ENCODE measurements at regions not wholly inside any gene's neighbourhood (a gene's known extent, or its start where the extent isn't known, plus 50 kb on each side); places are given as distances from the start of the nearest gene placed in this dataset.

DNA sequence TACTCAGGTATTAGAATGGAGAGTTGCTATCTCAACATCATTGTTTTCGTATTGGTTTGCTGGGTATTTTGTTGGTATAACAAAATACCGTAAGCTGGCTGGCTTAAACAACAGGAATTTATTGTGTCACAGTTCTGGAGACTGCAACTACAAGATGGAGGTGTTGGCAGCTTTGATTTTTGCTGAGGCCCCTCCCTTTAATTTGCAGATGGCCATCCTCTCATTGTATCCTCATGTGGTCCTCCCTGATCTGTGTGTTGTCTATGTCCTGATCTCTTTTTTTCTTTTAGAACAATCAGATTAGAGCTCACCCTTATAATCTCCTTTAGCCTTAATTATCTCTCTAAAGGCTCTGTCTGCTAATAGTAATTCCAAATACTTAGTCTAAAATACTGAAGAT lies 299.8 kb upstream of the GOLIM4 start:
- TF ChIP-seq CTCF (IDR thresholded peaks at IDR 0.05) (no peak), POLR2A (IDR thresholded peaks at IDR 0.05) (no peak)

All from adrenal gland (tissue), 5 donors.